HEK293 (cell line): ENCODE measurements at regions not wholly inside any gene's neighbourhood (a gene's known extent, or its start where the extent isn't known, plus 50 kb on each side); places are given as distances from the start of the nearest gene placed in this dataset.

Experiments used
- ATF2 ChIP-seq: fragments of 450-650 bp; formaldehyde crosslinking; IDR thresholded peaks from 2 replicates; pipeline ENCODE4 v1.5.1; 2016; ENCODE audit warnings: missing biosample characterization, missing genetic modification characterization, low read depth
- CTCF ChIP-seq: fragments of 450-650 bp; formaldehyde crosslinking; IDR thresholded peaks from 2 replicates; pipeline ENCODE4 v1.5.1; 2016; ENCODE audit warnings: missing biosample characterization, missing genetic modification characterization
- HOXA7 ChIP-seq: sonication (generic); formaldehyde crosslinking; IDR thresholded peaks from 2 replicates; pipeline ENCODE4 v1.8.1; 2022; ENCODE audit warnings: missing genetic modification reagents, borderline replicate concordance
- OVOL3 ChIP-seq: fragments of 450-650 bp; formaldehyde crosslinking; IDR thresholded peaks from 2 replicates; pipeline ENCODE4 v1.5.1; 2016; ENCODE audit warnings: missing biosample characterization, missing genetic modification characterization
- REST ChIP-seq: fragments of 450-650 bp; formaldehyde crosslinking; IDR thresholded peaks from 2 replicates; pipeline ENCODE4 v1.5.1; 2016; ENCODE audit warnings: missing biosample characterization, missing genetic modification characterization
- ZNF423 ChIP-seq: fragments of 450-650 bp; formaldehyde crosslinking; IDR thresholded peaks from 2 replicates; pipeline ENCODE4 v1.5.1; 2016; ENCODE audit warnings: missing biosample characterization, missing genetic modification characterization
- ZNF571 ChIP-seq: fragments of 450-650 bp; formaldehyde crosslinking; IDR thresholded peaks from 2 replicates; pipeline ENCODE4 v1.5.0; 2017; ENCODE audit warnings: missing biosample characterization, missing genetic modification characterization
- ZNF777 ChIP-seq: fragments of 450-650 bp; formaldehyde crosslinking; IDR thresholded peaks from 2 replicates; pipeline ENCODE4 v1.5.1; 2017; ENCODE audit warnings: missing biosample characterization, missing genetic modification characterization, borderline replicate concordance
- ZNF792 ChIP-seq: fragments of 450-650 bp; formaldehyde crosslinking; IDR thresholded peaks from 2 replicates; pipeline ENCODE4 v1.5.1; 2016; ENCODE audit warnings: missing biosample characterization, missing genetic modification characterization
- ZNF830 ChIP-seq: fragments of 450-650 bp; IDR thresholded peaks from 2 replicates; pipeline ENCODE4 v1.5.0; 2018; ENCODE audit warnings: missing biosample characterization, missing genetic modification characterization, low read depth, mild to moderate bottlenecking, moderate library complexity

GRCh38 chr2:236853585-236854051, 232.1 kb upstream of the COPS8 start:
- no peak for TF ChIP-seq ZNF777 (tag by site-specific recombination)
- no peak for TF ChIP-seq CTCF (tag by site-specific recombination)
- TF ChIP-seq OVOL3 (tag by site-specific recombination), result no peak
- TF ChIP-seq HOXA7, result no peak
- TF ChIP-seq ZNF792, result no peak
- no peak for TF ChIP-seq REST (tag by site-specific recombination)
- TF ChIP-seq ZNF423 (tag by site-specific recombination), result no peak
- TF ChIP-seq ZNF830 (tag by site-specific recombination), result no peak
- TF ChIP-seq ZNF571 (tag by site-specific recombination), result no peak
- no peak for TF ChIP-seq ATF2 (tag by site-specific recombination)
